ENCODE measurements at regions not wholly inside any gene's neighbourhood (a gene's known extent, or its start where the extent isn't known, plus 50 kb on each side); places are given as distances from the start of the nearest gene placed in this dataset.

- no peak for TF ChIP-seq EZH2 (IDR thresholded peaks at IDR 0.05; ENCODE audit: low read length)
- TF ChIP-seq, protein P1, sequence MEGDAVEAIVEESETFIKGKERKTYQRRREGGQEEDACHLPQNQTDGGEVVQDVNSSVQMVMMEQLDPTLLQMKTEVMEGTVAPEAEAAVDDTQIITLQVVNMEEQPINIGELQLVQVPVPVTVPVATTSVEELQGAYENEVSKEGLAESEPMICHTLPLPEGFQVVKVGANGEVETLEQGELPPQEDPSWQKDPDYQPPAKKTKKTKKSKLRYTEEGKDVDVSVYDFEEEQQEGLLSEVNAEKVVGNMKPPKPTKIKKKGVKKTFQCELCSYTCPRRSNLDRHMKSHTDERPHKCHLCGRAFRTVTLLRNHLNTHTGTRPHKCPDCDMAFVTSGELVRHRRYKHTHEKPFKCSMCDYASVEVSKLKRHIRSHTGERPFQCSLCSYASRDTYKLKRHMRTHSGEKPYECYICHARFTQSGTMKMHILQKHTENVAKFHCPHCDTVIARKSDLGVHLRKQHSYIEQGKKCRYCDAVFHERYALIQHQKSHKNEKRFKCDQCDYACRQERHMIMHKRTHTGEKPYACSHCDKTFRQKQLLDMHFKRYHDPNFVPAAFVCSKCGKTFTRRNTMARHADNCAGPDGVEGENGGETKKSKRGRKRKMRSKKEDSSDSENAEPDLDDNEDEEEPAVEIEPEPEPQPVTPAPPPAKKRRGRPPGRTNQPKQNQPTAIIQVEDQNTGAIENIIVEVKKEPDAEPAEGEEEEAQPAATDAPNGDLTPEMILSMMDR (optimal IDR thresholded peaks at IDR 0.05 in 1 of 3, IDR thresholded peaks at IDR 0.05 in 1 of 3, conservative IDR thresholded peaks at IDR 0.05 in 1 of 3; ENCODE audit: extremely low read depth in 1 of 3, insufficient read depth in 2 of 3, low read length in 3 of 3) = no peak
- no peak for FAIRE-seq
- H3K27me3 ChIP-seq (ENCODE audit: control insufficient read depth, extremely low read depth, insufficient read depth, low read length) = no peaks in the 10 kb centered on the region
- H3K27ac ChIP-seq (ENCODE audit: control insufficient read depth, insufficient read depth, low read length) = no peak overlapping the region
- H4K20me1 ChIP-seq (ENCODE audit: control insufficient read depth, extremely low read depth, insufficient read depth, low read length) = no peaks in the 10 kb centered on the region
- H3K4me2 ChIP-seq (ENCODE audit: control insufficient read depth, extremely low read depth, insufficient read depth, low read depth, low read length) = no peak overlapping the region
- H3K4me3 ChIP-seq (ENCODE audit: control insufficient read depth in 2 of 3, extremely low read depth in 1 of 3, insufficient read depth in 2 of 3, low read depth in 1 of 3, low read length in 3 of 3) = no peak overlapping the region
- no peaks in the 10 kb centered on the region for H3K4me1 ChIP-seq (ENCODE audit: control insufficient read depth, extremely low read depth, insufficient read depth, low read length)
- H3K79me2 ChIP-seq (ENCODE audit: control insufficient read depth, insufficient read depth, low read length) = no peaks in the 10 kb centered on the region
- no peak for DNase-seq (ENCODE audit: low read depth, low spot score)
- H3K36me3 ChIP-seq (ENCODE audit: control insufficient read depth in 2 of 2, extremely low read depth in 1 of 2, insufficient read depth in 2 of 2, low read length in 2 of 2) = no peaks in the 10 kb centered on the region
- dilution Hi-C loops (cut with MboI; ENCODE audit: extremely low pct_ligation_motif_present, low sequenced_read_pairs) = no loop called here
- H3K9ac ChIP-seq (ENCODE audit: control insufficient read depth, extremely low read depth, insufficient read depth, low read length) = no peak overlapping the region
- no peaks in the 10 kb centered on the region for H3K9me3 ChIP-seq (ENCODE audit: control insufficient read depth, low read depth, low read length)
- no peaks in the 10 kb centered on the region for H3K9me1 ChIP-seq (ENCODE audit: control insufficient read depth, extremely low read depth, insufficient read depth, low read length)
- no peak overlapping the region for H2AFZ ChIP-seq (ENCODE audit: control insufficient read depth, low read length)
Observed at GRCh38 chr5:106154280-106154716, 1516.4 kb downstream of the EFNA5 start.

DNA sequence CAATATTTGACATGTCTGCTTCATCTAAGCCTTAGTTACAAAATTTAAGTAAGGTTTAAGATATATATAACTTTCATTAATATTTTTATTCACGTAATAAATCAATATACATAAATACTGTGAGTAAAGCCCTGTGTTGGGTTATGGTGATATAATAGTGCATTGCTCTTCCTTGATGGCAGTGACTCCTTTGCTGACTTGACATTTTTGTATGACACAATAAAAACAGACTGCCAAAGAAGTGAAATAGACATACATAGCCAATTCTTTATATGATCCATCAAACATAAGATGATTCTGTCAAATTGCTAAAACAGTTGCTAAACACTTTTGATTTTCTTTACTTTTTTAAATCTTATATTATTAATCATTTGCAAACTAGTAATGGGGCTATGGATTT is 1518.2 kb downstream of the EFNA5 start:
- H3K4me3 ChIP-seq (ENCODE audit: control insufficient read depth in 2 of 3, extremely low read depth in 1 of 3, insufficient read depth in 2 of 3, low read depth in 1 of 3, low read length in 3 of 3) = no peak overlapping the region
- H3K4me2 ChIP-seq (ENCODE audit: control insufficient read depth, extremely low read depth, insufficient read depth, low read depth, low read length) = no peak overlapping the region
- dilution Hi-C loops (cut with MboI; ENCODE audit: extremely low pct_ligation_motif_present, low sequenced_read_pairs) = no loop called here
- no peak overlapping the region for H2AFZ ChIP-seq (ENCODE audit: control insufficient read depth, low read length)
- H3K79me2 ChIP-seq (ENCODE audit: control insufficient read depth, insufficient read depth, low read length) = no peaks in the 10 kb centered on the region
- no peak overlapping the region for H3K9ac ChIP-seq (ENCODE audit: control insufficient read depth, extremely low read depth, insufficient read depth, low read length)
- H3K36me3 ChIP-seq (ENCODE audit: control insufficient read depth in 2 of 2, extremely low read depth in 1 of 2, insufficient read depth in 2 of 2, low read length in 2 of 2) = no peaks in the 10 kb centered on the region
- H4K20me1 ChIP-seq (ENCODE audit: control insufficient read depth, extremely low read depth, insufficient read depth, low read length) = no peaks in the 10 kb centered on the region
- DNase-seq (ENCODE audit: low read depth, low spot score) (no peak), FAIRE-seq (no peak)
- no peak for TF ChIP-seq EZH2 (IDR thresholded peaks at IDR 0.05; ENCODE audit: low read length)
- TF ChIP-seq, protein P1 (optimal IDR thresholded peaks at IDR 0.05 in 1 of 3, IDR thresholded peaks at IDR 0.05 in 1 of 3, conservative IDR thresholded peaks at IDR 0.05 in 1 of 3; ENCODE audit: extremely low read depth in 1 of 3, insufficient read depth in 2 of 3, low read length in 3 of 3) = no peak
- H3K9me3 ChIP-seq (ENCODE audit: control insufficient read depth, low read depth, low read length) = no peaks in the 10 kb centered on the region
- no peaks in the 10 kb centered on the region for H3K9me1 ChIP-seq (ENCODE audit: control insufficient read depth, extremely low read depth, insufficient read depth, low read length)
- no peaks in the 10 kb centered on the region for H3K4me1 ChIP-seq (ENCODE audit: control insufficient read depth, extremely low read depth, insufficient read depth, low read length)
- H3K27ac ChIP-seq (ENCODE audit: control insufficient read depth, insufficient read depth, low read length) = no peak overlapping the region
- H3K27me3 ChIP-seq (ENCODE audit: control insufficient read depth, extremely low read depth, insufficient read depth, low read length) = no peaks in the 10 kb centered on the region
